CD4-positive, CD25-positive, alpha-beta regulatory T cell (primary cell): ENCODE measurements at regions not wholly inside any gene's neighbourhood (a gene's known extent, or its start where the extent isn't known, plus 50 kb on each side); places are given as distances from the start of the nearest gene placed in this dataset.
"Not testable (repeated sequence)": the region's sequence is repeated elsewhere in the genome, so short reads cannot be mapped to it uniquely, and the experiment has no call there.

ENCODE experiments used
- ATAC-seq, 2 donors: fragments of 150-1000 bp; cut with Tn5 transposase; one replicate each; pipeline ENCODE4 v1.10.0; 2021; ENCODE audit warnings: low read depth in 2 of 2, moderate number of reproducible peaks in 2 of 2, moderate library complexity in 1 of 2
- DNase-seq, 3 donors: peaks; one replicate each; pipeline versions ENCODE4 v3.0.0 to v3.0.0-alpha.2; 2012 to 2022; ENCODE audit warnings: mixed read lengths in 1 of 3
- H3K27ac ChIP-seq: one replicate; pipeline ENCODE4 v1.7.0; 2013; ENCODE audit warnings: mild to moderate bottlenecking, low read length; ENCODE audit not compliant: insufficient read depth, poor library complexity, severe bottlenecking
- H3K27me3 ChIP-seq: one replicate; pipeline ENCODE4 v1.7.0; 2013; ENCODE audit warnings: low read length; ENCODE audit not compliant: control insufficient read depth, insufficient read depth
- H3K36me3 ChIP-seq: one replicate; pipeline ENCODE4 v1.7.0; 2013; ENCODE audit warnings: mild to moderate bottlenecking, low read length, moderate library complexity; ENCODE audit not compliant: control insufficient read depth, insufficient read depth
- H3K4me1 ChIP-seq: 2 replicates; pipeline ENCODE4 v1.7.0; 2013; ENCODE audit warnings: mild to moderate bottlenecking, low read length; ENCODE audit not compliant: insufficient read depth, control insufficient read depth, poor library complexity, severe bottlenecking
- H3K4me3 ChIP-seq: one replicate; pipeline ENCODE4 v1.7.0; 2013; ENCODE audit warnings: low read depth, mild to moderate bottlenecking, low read length, moderate library complexity
- H3K9me3 ChIP-seq, 2 experiments: 1 replicate in 1 of 2; 2 replicates in 1 of 2; pipeline ENCODE4 v1.7.0; 2013; ENCODE audit warnings: low read length in 2 of 2, mild to moderate bottlenecking in 1 of 2, moderate library complexity in 1 of 2; ENCODE audit not compliant: control insufficient read depth in 2 of 2
- H3K27ac Mint-ChIP-seq, 3 donors: one replicate each; pipeline ENCODE4 v1.8.0; 2020 to 2022; ENCODE audit warnings: mild to moderate bottlenecking in 3 of 3, mixed read lengths in 3 of 3, moderate library complexity in 2 of 3
- H3K27me3 Mint-ChIP-seq: one replicate; pipeline ENCODE4 v1.8.0; 2022; ENCODE audit warnings: mild to moderate bottlenecking, mixed read lengths
- H3K36me3 Mint-ChIP-seq: one replicate; pipeline ENCODE4 v1.8.0; 2020; ENCODE audit warnings: mixed read lengths
- H3K4me1 Mint-ChIP-seq, 4 donors: one replicate each; pipeline ENCODE4 v1.8.0; 2020 to 2022; ENCODE audit warnings: mixed read lengths in 4 of 4, mild to moderate bottlenecking in 1 of 4
- H3K4me3 Mint-ChIP-seq, 4 donors: one replicate each; pipeline ENCODE4 v1.8.0; 2020 to 2022; ENCODE audit warnings: mild to moderate bottlenecking in 4 of 4, mixed read lengths in 4 of 4, moderate library complexity in 3 of 4
- H3K9me3 Mint-ChIP-seq, 7 donors: one replicate each; pipeline ENCODE4 v1.8.0; 2020 to 2022; ENCODE audit warnings: mixed read lengths in 7 of 7, mild to moderate bottlenecking in 3 of 7, moderate library complexity in 2 of 7

DNA sequence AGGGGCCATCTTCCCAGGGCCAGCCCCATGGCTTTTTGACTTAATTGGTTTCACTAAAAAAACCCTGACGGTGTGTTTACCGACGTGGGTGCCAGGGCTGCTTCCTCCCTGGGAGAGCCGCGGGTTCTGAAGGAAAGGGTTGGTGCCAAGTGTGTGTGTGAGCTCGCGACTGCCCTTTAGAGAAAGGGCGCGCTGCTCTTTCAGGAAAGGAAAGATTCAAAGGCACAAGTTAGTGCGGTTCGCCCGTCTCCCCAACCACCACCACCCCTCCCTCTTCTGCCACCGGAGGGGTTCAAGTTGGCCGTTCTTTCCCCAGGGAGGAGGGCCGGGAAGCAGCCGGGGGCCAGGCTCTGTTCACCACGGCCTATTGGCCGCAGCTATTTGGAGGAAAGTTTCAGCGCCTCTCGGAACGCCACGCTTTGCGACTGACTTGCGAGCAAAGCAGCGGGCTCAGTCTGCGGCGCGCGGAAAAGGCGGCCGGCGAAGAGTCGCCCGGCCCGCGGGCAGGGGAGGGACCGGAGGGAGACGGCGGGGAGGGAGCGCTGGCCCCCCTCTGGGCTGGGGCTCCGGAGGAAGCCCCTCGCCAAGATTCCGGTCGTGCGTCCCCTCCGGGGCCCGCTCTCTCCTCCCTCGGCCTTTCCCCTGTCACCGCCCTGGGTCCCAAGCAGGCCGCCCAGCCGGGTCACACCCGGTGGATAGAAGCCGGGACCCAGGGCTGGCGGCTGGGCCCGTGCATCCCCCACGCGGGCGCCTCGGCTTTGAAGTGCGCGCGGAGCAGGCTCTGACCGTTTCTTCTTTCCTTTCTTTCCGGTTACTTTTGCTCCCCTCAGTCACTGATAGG lies 165.9 kb upstream of the PPP1R3A start:
- no peak overlapping the region for H3K4me3 ChIP-seq

DNA sequence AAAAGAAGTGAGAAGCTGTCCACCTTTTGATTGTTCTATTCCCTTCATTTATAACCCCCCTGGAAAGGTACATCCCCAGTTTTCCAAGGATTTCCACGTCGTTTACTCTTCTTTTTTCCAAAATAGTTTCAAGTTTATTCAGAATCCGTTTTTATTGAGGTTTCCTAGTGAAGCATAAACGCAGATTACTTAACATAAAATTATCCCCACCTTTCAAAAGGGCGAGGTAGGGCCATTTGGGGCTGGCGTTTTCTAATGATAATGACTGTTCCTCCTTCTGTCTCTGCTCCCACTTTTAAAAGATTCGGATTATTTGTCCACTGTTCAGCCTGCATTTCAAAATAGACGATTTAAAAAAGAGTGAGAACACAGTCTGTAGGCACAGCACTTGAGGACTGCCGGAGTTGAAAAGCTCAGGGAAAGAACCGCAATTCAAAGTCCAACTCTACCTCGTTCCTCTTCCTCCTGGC lies 165.2 kb upstream of the PPP1R3A start:
- peaks cover 82% of the 10 kb centered on the region for H3K27me3 Mint-ChIP-seq
- ATAC-seq, result no peak
- no peak overlapping the region for H3K27ac Mint-ChIP-seq
- no peaks in the 10 kb centered on the region for H3K9me3 ChIP-seq
- peaks cover 23% of the 10 kb centered on the region for H3K4me1 ChIP-seq
- peaks cover 0 to 7% (median 0%) of the 10 kb centered on the region in 7 donors for H3K9me3 Mint-ChIP-seq
- H3K36me3 ChIP-seq, result no peaks in the 10 kb centered on the region
- H3K27ac ChIP-seq, result no peak overlapping the region
- H3K4me1 Mint-ChIP-seq, result peaks cover 0 to 37% (median 6%) of the 10 kb centered on the region in 4 donors
- no peak for DNase-seq
- no peak overlapping the region for H3K4me3 ChIP-seq
- no peaks in the 10 kb centered on the region for H3K36me3 Mint-ChIP-seq
- peak overlapping the region; percentile 19 to 38 (median 30) for H3K4me3 Mint-ChIP-seq
- peaks cover 41% of the 10 kb centered on the region for H3K27me3 ChIP-seq

More for the DNA sequence above, 165.9 kb upstream of the PPP1R3A start:
- peak overlapping the region; percentile 24 to 74 (median 52) for H3K4me3 Mint-ChIP-seq
- peaks cover 41% of the 10 kb centered on the region for H3K27me3 ChIP-seq
- no peak overlapping the region for H3K27ac Mint-ChIP-seq
- peaks cover 81% of the 10 kb centered on the region for H3K27me3 Mint-ChIP-seq
- no peaks in the 10 kb centered on the region for H3K36me3 ChIP-seq
- peaks cover 23% of the 10 kb centered on the region for H3K4me1 ChIP-seq
- DNase-seq (no peak), ATAC-seq (no peak)
- peaks cover 0 to 7% (median 0%) of the 10 kb centered on the region in 7 donors for H3K9me3 Mint-ChIP-seq
- no peak overlapping the region for H3K27ac ChIP-seq
- no peaks in the 10 kb centered on the region for H3K9me3 ChIP-seq
- H3K4me1 Mint-ChIP-seq, result peaks cover 0 to 37% (median 6%) of the 10 kb centered on the region in 4 donors
- no peaks in the 10 kb centered on the region for H3K36me3 Mint-ChIP-seq

DNA sequence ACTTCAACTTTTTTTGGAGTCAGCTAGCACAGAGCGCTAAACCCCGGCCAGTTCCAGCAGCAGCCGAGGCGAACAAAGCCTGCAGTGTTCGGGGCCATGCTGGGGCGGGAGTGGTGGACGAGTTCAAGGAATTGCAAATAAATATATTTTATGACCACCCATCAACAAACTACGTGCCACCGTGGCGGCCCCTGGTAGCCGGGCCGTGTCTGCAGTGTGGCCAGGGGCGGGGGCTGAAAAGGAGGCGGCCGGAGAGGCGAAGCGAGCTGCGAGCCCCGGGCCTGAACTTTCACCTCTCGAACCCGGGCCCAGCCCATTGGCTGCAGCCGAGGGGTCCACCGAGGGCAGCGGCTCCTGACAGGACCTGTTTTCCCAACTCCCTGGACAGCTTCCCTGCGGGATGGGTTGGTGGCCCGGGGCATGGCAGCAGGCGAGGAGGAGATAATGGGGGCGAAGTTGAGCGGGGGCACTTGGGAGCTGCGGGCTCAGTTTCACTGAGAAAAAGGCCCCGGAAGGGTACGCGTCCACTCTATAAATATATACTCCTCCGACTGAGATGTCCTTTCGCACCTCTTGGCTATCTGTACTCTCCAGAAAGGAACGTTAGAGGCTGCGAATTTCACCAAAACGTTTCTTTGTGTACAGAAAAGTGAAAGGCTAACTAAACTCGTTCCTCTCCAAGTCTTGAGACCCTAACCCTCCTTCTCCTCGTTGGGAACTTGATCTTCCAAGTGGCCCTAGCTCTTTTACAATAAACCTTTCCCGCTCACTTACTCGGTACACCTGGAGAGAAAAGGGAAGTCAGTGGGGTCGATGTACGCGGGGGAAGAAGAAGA lies 164.6 kb upstream of the PPP1R3A start:
- Mint-ChIP-seq H3K4me3 (peak overlapping the region in 2 of 4 donors; percentile 1 to 16), H3K27me3 (peaks cover 81% of the 10 kb centered on the region), H3K9me3 (peaks cover 0 to 7% (median 0%) of the 10 kb centered on the region in 7 donors), H3K27ac (no peak overlapping the region), H3K4me1 (peaks cover 0 to 37% (median 6%) of the 10 kb centered on the region in 4 donors), H3K36me3 (no peaks in the 10 kb centered on the region)
- H3K36me3 ChIP-seq, result no peaks in the 10 kb centered on the region
- no peaks in the 10 kb centered on the region for H3K9me3 ChIP-seq
- DNase-seq (no peak), ATAC-seq (no peak)
- no peak overlapping the region for H3K4me3 ChIP-seq
- H3K27ac ChIP-seq, result no peak overlapping the region
- H3K27me3 ChIP-seq, result peaks cover 36% of the 10 kb centered on the region
- peaks cover 23% of the 10 kb centered on the region for H3K4me1 ChIP-seq

DNA sequence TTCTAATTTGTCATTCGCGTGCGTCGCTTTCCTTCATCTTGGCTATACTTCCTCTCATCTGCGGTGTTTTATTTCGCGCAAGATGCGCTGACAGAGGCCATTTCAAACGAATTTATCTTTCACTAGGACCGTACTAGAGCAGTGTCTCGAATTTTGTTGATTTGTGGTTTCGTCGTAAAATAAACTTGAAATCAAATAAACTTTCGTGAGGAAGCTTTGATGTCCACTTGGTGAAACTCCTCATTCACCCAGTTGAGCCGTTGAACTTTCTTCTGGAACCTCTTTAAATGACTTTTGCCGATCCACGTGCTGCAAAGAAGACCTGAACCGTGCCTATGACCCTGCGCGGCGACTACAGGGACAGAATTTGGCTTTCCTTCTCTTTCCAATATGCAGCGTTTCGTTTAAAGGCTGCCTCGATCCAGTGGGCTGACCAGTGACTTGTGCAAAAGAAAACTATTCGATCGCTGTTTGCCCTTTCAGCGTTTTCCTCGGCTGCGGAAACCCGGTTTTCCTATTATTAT lies 163.9 kb upstream of the PPP1R3A start:
- no peak overlapping the region for H3K27ac Mint-ChIP-seq
- Histone ChIP-seq H3K4me3 (no peak overlapping the region), H3K36me3 (no peaks in the 10 kb centered on the region), H3K4me1 (peaks cover 23% of the 10 kb centered on the region), H3K9me3 (no peaks in the 10 kb centered on the region), H3K27me3 (peaks cover 29% of the 10 kb centered on the region), H3K27ac (no peak overlapping the region)
- peak overlapping the region in 2 of 4 donors; percentile 1 to 16 for H3K4me3 Mint-ChIP-seq
- H3K9me3 Mint-ChIP-seq, result peaks cover 0 to 7% (median 0%) of the 10 kb centered on the region in 7 donors
- H3K27me3 Mint-ChIP-seq, result peaks cover 79% of the 10 kb centered on the region
- H3K36me3 Mint-ChIP-seq, result no peaks in the 10 kb centered on the region
- no peak for DNase-seq
- no peak for ATAC-seq
- H3K4me1 Mint-ChIP-seq, result peaks cover 0 to 37% (median 4%) of the 10 kb centered on the region in 4 donors

DNA sequence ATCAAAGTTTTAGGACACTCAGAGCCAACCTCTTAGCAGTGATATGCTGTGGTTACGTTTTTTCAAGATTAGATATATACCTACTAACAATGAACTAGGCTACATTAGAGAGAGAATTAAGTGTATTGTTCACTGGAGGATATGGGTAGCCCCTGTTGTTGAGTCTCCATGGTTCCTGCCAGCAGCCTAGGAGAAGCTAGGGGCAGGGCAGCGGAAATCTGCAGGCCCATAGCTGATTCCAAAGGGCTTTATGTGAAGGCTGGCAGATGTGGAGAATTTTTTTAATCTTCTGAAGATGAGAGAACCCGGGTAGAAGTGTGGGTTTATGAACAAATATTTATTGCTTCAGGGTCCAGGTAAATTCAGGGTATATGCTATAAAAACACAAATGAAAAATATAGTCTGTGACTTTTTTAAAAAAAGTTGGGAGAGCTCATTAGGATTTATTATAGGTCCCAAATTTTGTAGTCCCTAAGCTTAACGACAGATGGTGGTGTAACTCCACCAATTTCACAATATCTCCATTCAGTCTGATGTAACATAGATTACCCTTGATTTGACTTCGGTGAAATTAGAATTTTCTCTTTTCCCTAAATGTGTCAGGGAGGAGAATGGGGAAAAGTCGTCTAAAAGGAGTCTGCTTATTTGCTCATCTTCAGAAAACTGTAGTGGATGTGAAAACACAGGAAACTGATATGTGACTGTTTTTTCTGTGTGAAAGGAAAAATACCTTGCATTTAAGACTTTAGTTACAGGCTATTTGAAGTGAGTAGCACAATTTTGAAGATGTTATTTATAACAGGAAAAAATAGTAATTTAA lies 163.0 kb upstream of the PPP1R3A start:
- Histone ChIP-seq H3K4me1 (peaks cover 18% of the 10 kb centered on the region), H3K27me3 (peaks cover 25% of the 10 kb centered on the region), H3K9me3 (no peaks in the 10 kb centered on the region), H3K36me3 (no peaks in the 10 kb centered on the region), H3K27ac (no peak overlapping the region), H3K4me3 (no peak overlapping the region)
- ATAC-seq (no peak), DNase-seq (peak in 1 of 3 donors; percentile 41)
- H3K9me3 Mint-ChIP-seq, result peaks cover 0 to 7% (median 0%) of the 10 kb centered on the region in 7 donors
- H3K4me1 Mint-ChIP-seq, result peaks cover 0 to 31% (median 4%) of the 10 kb centered on the region in 4 donors
- no peaks in the 10 kb centered on the region for H3K36me3 Mint-ChIP-seq
- peaks cover 77% of the 10 kb centered on the region for H3K27me3 Mint-ChIP-seq
- no peak overlapping the region for H3K4me3 Mint-ChIP-seq
- H3K27ac Mint-ChIP-seq, result no peak overlapping the region

DNA sequence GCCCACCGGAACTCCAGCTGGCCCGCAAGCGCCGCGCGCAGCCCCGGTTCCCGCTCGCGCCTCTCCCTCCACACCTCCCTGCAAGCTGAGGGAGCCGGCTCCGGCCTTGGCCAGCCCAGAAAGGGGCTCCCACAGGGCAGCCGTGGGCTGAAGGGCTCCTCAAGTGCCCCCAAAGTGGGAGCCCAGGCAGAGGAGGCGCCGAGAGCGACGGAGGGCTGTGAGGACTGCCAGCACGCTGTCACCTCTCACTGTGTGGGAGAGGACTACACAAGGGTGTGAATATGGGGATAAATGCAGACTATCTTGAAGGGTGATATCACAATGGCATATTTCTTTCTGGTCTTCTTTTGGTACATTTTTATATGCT lies 158.3 kb upstream of the PPP1R3A start:
- H3K9me3 Mint-ChIP-seq, H3K27ac ChIP-seq, H3K4me1 ChIP-seq, H3K27me3 ChIP-seq, H3K36me3 Mint-ChIP-seq, H3K36me3 ChIP-seq, H3K27ac Mint-ChIP-seq, DNase-seq, H3K4me1 Mint-ChIP-seq, H3K4me3 ChIP-seq, ATAC-seq, H3K9me3 ChIP-seq, H3K4me3 Mint-ChIP-seq: not testable (repeated sequence)
- peaks cover 36% of the 10 kb centered on the region for H3K27me3 Mint-ChIP-seq
